ENCODE measurements at regions not wholly inside any gene's neighbourhood (a gene's known extent, or its start where the extent isn't known, plus 50 kb on each side); places are given as distances from the start of the nearest gene placed in this dataset.

GRCh38 chr14:29320286-29320685, 553.7 kb downstream of the FOXG1 start (continued):
- TF ChIP-seq ZNF655 (CRISPR knock-in tag; IDR thresholded peaks at IDR 0.05) (no peak), GMEB1 (CRISPR knock-in tag; IDR thresholded peaks at IDR 0.05) (no peak)

GRCh38 chr14:29321646-29322045, 555.1 kb downstream of the FOXG1 start:
- no peak for FAIRE-seq
- no peak for ATAC-seq
- H3K79me2 ChIP-seq (ENCODE audit: control insufficient read depth, insufficient read depth, low read length) = no peaks in the 10 kb centered on the region
- no peaks in the 10 kb centered on the region for H4K20me1 ChIP-seq (replicated peaks; ENCODE audit: control insufficient read depth, insufficient read depth, low read length)
- no peak overlapping the region for H3K27ac ChIP-seq (ENCODE audit: extremely low read depth, low read depth, low read length)
- no TSS peak for BruUV-seq (replicated peaks)
- ChIA-PET POLR2A (no interaction called here), CTCF (ENCODE audit: low intra/inter-chr PET ratio) (no interaction called here)
- no peaks in the 10 kb centered on the region for H3K4me1 ChIP-seq (replicated peaks in 1 of 2; ENCODE audit: control insufficient read depth in 2 of 2, insufficient read depth in 2 of 2, low read length in 2 of 2)
- no peak overlapping the region for H3K9ac ChIP-seq (ENCODE audit: insufficient read depth in 1 of 2, low read depth in 2 of 2, low read length in 2 of 2)
- H3K9me3 ChIP-seq (replicated peaks; ENCODE audit: control insufficient read depth, insufficient read depth, low read depth, low read length) = no peaks in the 10 kb centered on the region
- H3K4me2 ChIP-seq (ENCODE audit: insufficient read depth, low read length) = no peak overlapping the region
- H3K9me1 ChIP-seq (ENCODE audit: control insufficient read depth, insufficient read depth, low read length) = no peaks in the 10 kb centered on the region
- no peak overlapping the region for H3K4me3 ChIP-seq
- H3K36me3 ChIP-seq (ENCODE audit: control insufficient read depth, insufficient read depth, low read length) = no peaks in the 10 kb centered on the region
- no peaks in the 10 kb centered on the region for H3K27me3 ChIP-seq (ENCODE audit: control insufficient read depth in 2 of 2, insufficient read depth in 2 of 2, low read length in 2 of 2)
- in situ Hi-C loops (cut with MboI) = no loop called here
- DNase-seq (ENCODE audit: extremely low read depth in 1 of 4, low spot score in 3 of 4) = no peak
- intact Hi-C loops (cut with micrococcal nuclease) = no loop called here
- H2AFZ ChIP-seq (ENCODE audit: low read depth, low read length) = no peak overlapping the region
- TF ChIP-seq ETV5 (CRISPR knock-in tag; IDR thresholded peaks at IDR 0.05; ENCODE audit: low read depth) (no peak), ATF4 (CRISPR knock-in tag; IDR thresholded peaks at IDR 0.05) (no peak), KDM5B (IDR thresholded peaks at IDR 0.05; ENCODE audit: insufficient replicate concordance, low read depth, low read length) (no peak), RUNX1 (IDR thresholded peaks at IDR 0.05; ENCODE audit: low read depth) (no peak), ETV6 (IDR thresholded peaks at IDR 0.05; ENCODE audit: borderline replicate concordance in 1 of 2, low read depth in 2 of 2, low read length in 1 of 2) (no peak), ETV6 (CRISPR knock-in tag; IDR thresholded peaks at IDR 0.05; ENCODE audit: borderline replicate concordance) (no peak), NR0B1 (IDR thresholded peaks at IDR 0.05; ENCODE audit: partially characterized antibody) (no peak), CCAR2 (IDR thresholded peaks at IDR 0.05; ENCODE audit: low read depth, low read length) (no peak), NFIX (CRISPR knock-in tag; IDR thresholded peaks at IDR 0.05; ENCODE audit: low read depth) (no peak), ZNF41 (CRISPR knock-in tag; conservative IDR thresholded peaks at IDR 0.05) (no peak), DLX4 (CRISPR knock-in tag; IDR thresholded peaks at IDR 0.05) (no peak), SNIP1 (IDR thresholded peaks at IDR 0.05; ENCODE audit: low read depth) (no peak), NKRF (IDR thresholded peaks at IDR 0.05; ENCODE audit: borderline replicate concordance) (no peak)
